CD14-positive monocyte (primary cell): ENCODE measurements at regions not wholly inside any gene's neighbourhood (a gene's known extent, or its start where the extent isn't known, plus 50 kb on each side); places are given as distances from the start of the nearest gene placed in this dataset.

Source experiments
- DNase-seq, 3 donors: peaks; one replicate each; pipeline ENCODE4 v3.0.0-alpha.2; 2011 to 2022
- H2AFZ ChIP-seq: 2 replicates; pipeline ENCODE4 v1.6.0; 2012; ENCODE audit warnings: mild to moderate bottlenecking, low read depth, low read length, inconsistent platforms; ENCODE audit not compliant: insufficient read depth, poor library complexity, severe bottlenecking
- H3K27ac ChIP-seq, 2 donors: 1 replicate in 1 of 2; 2 replicates in 1 of 2; pipeline ENCODE4 v1.5.1; 2012 to 2013; ENCODE audit warnings: low read length in 2 of 2, control low read depth in 1 of 2, inconsistent platforms in 1 of 2, low read depth in 1 of 2, mild to moderate bottlenecking in 1 of 2
- H3K27me3 ChIP-seq, 2 donors: one replicate each; pipeline versions ENCODE4 v1.6.0 to v1.6.1; 2011 to 2013; ENCODE audit warnings: low read length in 2 of 2; ENCODE audit not compliant: control insufficient read depth in 2 of 2, insufficient read depth in 2 of 2
- H3K36me3 ChIP-seq, 2 donors: replicated peaks in 1 of 2; 1 replicate in 1 of 2; 2 replicates in 1 of 2; pipeline versions ENCODE4 v1.5.1 to v1.6.1; 2012 to 2013; ENCODE audit warnings: low read length in 2 of 2, control low read depth in 1 of 2, inconsistent platforms in 1 of 2, mild to moderate bottlenecking in 1 of 2; ENCODE audit not compliant: insufficient read depth in 2 of 2, control insufficient read depth in 1 of 2
- H3K4me1 ChIP-seq, 2 donors: 1 replicate in 1 of 2; 2 replicates in 1 of 2; pipeline versions ENCODE4 v1.5.1 to v1.6.1; 2012 to 2013; ENCODE audit warnings: low read length in 2 of 2, control low read depth in 1 of 2, inconsistent platforms in 1 of 2, mild to moderate bottlenecking in 1 of 2, moderate library complexity in 1 of 2; ENCODE audit not compliant: insufficient read depth in 2 of 2, control insufficient read depth in 1 of 2
- H3K4me2 ChIP-seq: replicated peaks from 2 replicates; pipeline ENCODE3; 2012; ENCODE audit warnings: low read length, moderate library complexity, mild to moderate bottlenecking; ENCODE audit not compliant: poor library complexity, severe bottlenecking; ENCODE audit errors: extremely low read depth
- H3K4me3 ChIP-seq, 3 experiments: fragments of 200-600 bp in 1 of 3; sonication (generic) in 1 of 3; replicated peaks in 1 of 3; 1 replicate in 2 of 3; 2 replicates in 1 of 3; pipeline ENCODE4 v1.5.1; 2011 to 2013; ENCODE audit warnings: low read length in 3 of 3, mild to moderate bottlenecking in 3 of 3, control low read depth in 2 of 3, low read depth in 2 of 3, inconsistent platforms in 1 of 3, moderate library complexity in 1 of 3
- H3K79me2 ChIP-seq: 2 replicates; pipeline ENCODE4 v1.6.0; 2012; ENCODE audit warnings: mild to moderate bottlenecking, control low read depth, inconsistent platforms, low read length, moderate library complexity; ENCODE audit not compliant: insufficient read depth
- H3K9ac ChIP-seq: 2 replicates; pipeline ENCODE4 v1.6.0; 2017; ENCODE audit warnings: low read length, mild to moderate bottlenecking; ENCODE audit not compliant: insufficient read depth, poor library complexity, severe bottlenecking
- H3K9me3 ChIP-seq, 2 donors: replicated peaks in 1 of 2; 1 replicate in 1 of 2; 2 replicates in 1 of 2; pipeline versions ENCODE4 v1.5.1 to v1.6.1; 2012 to 2013; ENCODE audit warnings: low read length in 2 of 2, control low read depth in 1 of 2; ENCODE audit not compliant: control insufficient read depth in 1 of 2, insufficient read depth in 1 of 2
- H4K20me1 ChIP-seq: 2 replicates; pipeline ENCODE4 v1.6.0; 2012; ENCODE audit warnings: mild to moderate bottlenecking, low read length, control low read depth, moderate library complexity; ENCODE audit not compliant: insufficient read depth
- H3K27ac Mint-ChIP-seq, 7 donors: one replicate each; pipeline ENCODE4 v1.8.0; 2020; ENCODE audit warnings: mild to moderate bottlenecking in 7 of 7, mixed read lengths in 7 of 7, moderate library complexity in 6 of 7, inconsistent platforms in 2 of 7
- H3K27me3 Mint-ChIP-seq, 3 donors: one replicate each; pipeline ENCODE4 v1.8.0; 2021 to 2022; ENCODE audit warnings: low read depth in 3 of 3, mild to moderate bottlenecking in 3 of 3, mixed read lengths in 3 of 3, moderate library complexity in 3 of 3, inconsistent platforms in 1 of 3
- H3K36me3 Mint-ChIP-seq, 2 donors: one replicate each; pipeline ENCODE4 v1.8.0; 2020; ENCODE audit warnings: mixed read lengths in 2 of 2, inconsistent platforms in 1 of 2, mild to moderate bottlenecking in 1 of 2
- H3K4me1 Mint-ChIP-seq: one replicate; pipeline ENCODE4 v1.8.0; 2020; ENCODE audit warnings: mild to moderate bottlenecking, mixed read lengths
- H3K4me3 Mint-ChIP-seq, 2 donors: one replicate each; pipeline ENCODE4 v1.8.0; 2020; ENCODE audit warnings: mild to moderate bottlenecking in 2 of 2, mixed read lengths in 2 of 2, moderate library complexity in 1 of 2
- H3K9me3 Mint-ChIP-seq, 7 donors: one replicate each; pipeline ENCODE4 v1.8.0; 2020 to 2022; ENCODE audit warnings: mixed read lengths in 7 of 7, mild to moderate bottlenecking in 6 of 7, moderate library complexity in 6 of 7, inconsistent platforms in 2 of 7
- WGBS: methylation state at CpG from one replicate; pipeline ENCODE4 v1.1.5; 2013; ENCODE audit warnings: missing lambda C conversion rate; ENCODE audit not compliant: insufficient coverage; 5-methylcytosine and 5-hydroxymethylcytosine counted together
- intact Hi-C, 2 donors: fragments of 100-400 bp; cut with micrococcal nuclease; formaldehyde crosslinking; loops; one replicate each; pipeline versions ENCODE4 v1.15.0 to v1.15.1; 2023
- TF ChIP-seq, protein P1 (sequence below): fragments of 200-600 bp; IDR thresholded peaks from one replicate; pipeline ENCODE4 v1.8.0; 2022; ENCODE audit warnings: antibody characterized with exemption, mild to moderate bottlenecking

DNA sequence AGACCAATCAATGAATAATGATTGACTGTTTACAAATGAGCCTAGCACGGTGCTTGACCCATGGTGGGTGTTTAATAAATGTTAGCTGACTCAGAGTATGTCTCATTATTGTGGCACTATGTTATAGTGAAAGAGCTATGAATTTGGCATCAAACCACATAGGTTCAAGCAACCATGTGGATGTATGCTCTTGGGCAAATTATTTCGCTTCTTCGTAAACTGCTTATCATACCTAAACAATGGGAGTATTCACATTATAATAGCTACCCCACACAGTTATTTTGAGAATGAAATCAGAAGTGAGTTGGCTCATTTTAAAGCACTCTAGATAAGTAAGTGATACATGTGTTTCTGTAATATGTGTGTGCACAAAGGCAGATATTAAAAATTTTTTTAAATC lies 118.7 kb upstream of the HSD17B12 start:
- Histone ChIP-seq H3K27ac (no peak overlapping the region), H2AFZ (no peak overlapping the region), H3K27me3 (peaks cover 29 to 37% of the 10 kb centered on the region in 2 donors), H3K9me3 (no peaks in the 10 kb centered on the region), H3K4me2 (no peak overlapping the region), H3K9ac (no peak overlapping the region), H3K79me2 (no peaks in the 10 kb centered on the region), H3K36me3 (no peaks in the 10 kb centered on the region), H3K4me3 (no peak overlapping the region), H3K4me1 (no peaks in the 10 kb centered on the region), H4K20me1 (no peaks in the 10 kb centered on the region)
- 100% methylated on average over 1 of the region's 3 CpGs for WGBS
- H3K27ac Mint-ChIP-seq = no peak overlapping the region
- no peak for DNase-seq
- H3K4me1 Mint-ChIP-seq = peaks cover 2% of the 10 kb centered on the region
- H3K9me3 Mint-ChIP-seq = peaks cover 0 to 4% (median 0%) of the 10 kb centered on the region in 7 donors
- intact Hi-C loops = no loop called here
- peaks cover 46 to 55% (median 51%) of the 10 kb centered on the region in 3 donors for H3K27me3 Mint-ChIP-seq
- H3K36me3 Mint-ChIP-seq = peaks cover 0 to 2% of the 10 kb centered on the region in 2 donors
- H3K4me3 Mint-ChIP-seq = no peak overlapping the region
- TF ChIP-seq, protein P1, sequence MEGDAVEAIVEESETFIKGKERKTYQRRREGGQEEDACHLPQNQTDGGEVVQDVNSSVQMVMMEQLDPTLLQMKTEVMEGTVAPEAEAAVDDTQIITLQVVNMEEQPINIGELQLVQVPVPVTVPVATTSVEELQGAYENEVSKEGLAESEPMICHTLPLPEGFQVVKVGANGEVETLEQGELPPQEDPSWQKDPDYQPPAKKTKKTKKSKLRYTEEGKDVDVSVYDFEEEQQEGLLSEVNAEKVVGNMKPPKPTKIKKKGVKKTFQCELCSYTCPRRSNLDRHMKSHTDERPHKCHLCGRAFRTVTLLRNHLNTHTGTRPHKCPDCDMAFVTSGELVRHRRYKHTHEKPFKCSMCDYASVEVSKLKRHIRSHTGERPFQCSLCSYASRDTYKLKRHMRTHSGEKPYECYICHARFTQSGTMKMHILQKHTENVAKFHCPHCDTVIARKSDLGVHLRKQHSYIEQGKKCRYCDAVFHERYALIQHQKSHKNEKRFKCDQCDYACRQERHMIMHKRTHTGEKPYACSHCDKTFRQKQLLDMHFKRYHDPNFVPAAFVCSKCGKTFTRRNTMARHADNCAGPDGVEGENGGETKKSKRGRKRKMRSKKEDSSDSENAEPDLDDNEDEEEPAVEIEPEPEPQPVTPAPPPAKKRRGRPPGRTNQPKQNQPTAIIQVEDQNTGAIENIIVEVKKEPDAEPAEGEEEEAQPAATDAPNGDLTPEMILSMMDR = no peak

DNA sequence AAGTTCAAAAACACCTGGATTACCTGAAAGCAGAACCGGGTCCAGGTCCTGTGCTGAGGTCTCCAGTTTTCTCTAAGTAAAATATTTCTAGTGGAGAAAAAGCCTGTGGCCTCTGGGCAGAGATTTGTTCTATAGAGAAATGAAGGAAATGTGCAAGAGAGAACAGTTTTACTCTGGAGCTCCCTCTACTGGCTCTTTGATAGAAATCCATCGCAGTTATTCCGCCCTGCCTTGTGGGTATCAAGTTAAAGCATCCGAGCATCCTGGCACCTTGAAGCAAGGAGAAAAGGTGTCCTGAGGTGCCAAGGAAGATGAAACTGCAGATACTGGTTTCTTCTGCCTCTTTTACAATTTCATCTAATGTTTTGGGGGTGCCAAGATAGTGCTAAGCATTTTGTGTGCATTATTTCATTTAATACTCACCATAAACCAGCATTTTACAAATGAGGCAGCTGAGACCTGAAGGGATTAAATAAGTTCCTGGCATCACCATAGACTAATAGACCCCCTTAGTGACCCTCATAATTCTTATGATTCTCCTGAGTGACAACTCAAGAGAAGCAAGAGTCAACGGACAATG lies 113.1 kb upstream of the HSD17B12 start:
- Histone ChIP-seq H4K20me1 (no peaks in the 10 kb centered on the region), H3K27me3 (peaks cover 11 to 24% of the 10 kb centered on the region in 2 donors), H2AFZ (no peak overlapping the region), H3K27ac (no peak overlapping the region), H3K4me2 (no peak overlapping the region), H3K4me3 (no peak overlapping the region), H3K9ac (no peak overlapping the region), H3K9me3 (no peaks in the 10 kb centered on the region), H3K36me3 (no peaks in the 10 kb centered on the region), H3K79me2 (no peaks in the 10 kb centered on the region), H3K4me1 (no peaks in the 10 kb centered on the region)
- peaks cover 18 to 41% (median 34%) of the 10 kb centered on the region in 3 donors for H3K27me3 Mint-ChIP-seq
- H3K4me3 Mint-ChIP-seq = no peak overlapping the region
- DNase-seq = peak in 2 of 3 donors; percentile 15 to 36
- intact Hi-C loops = no loop called here
- H3K27ac Mint-ChIP-seq = no peak overlapping the region
- no peaks in the 10 kb centered on the region for H3K36me3 Mint-ChIP-seq
- TF ChIP-seq, protein P1 = peak; percentile 80
- H3K9me3 Mint-ChIP-seq = peaks cover 0 to 2% (median 0%) of the 10 kb centered on the region in 7 donors
- no peaks in the 10 kb centered on the region for H3K4me1 Mint-ChIP-seq
- WGBS = 20% methylated on average over 2 of the region's 5 CpGs
